Activated naive CD8-positive, alpha-beta T cell treated with anti-CD3 and anti-CD28 coated beads for 36 hours (primary cell): ENCODE measurements at regions not wholly inside any gene's neighbourhood (a gene's known extent, or its start where the extent isn't known, plus 50 kb on each side); places are given as distances from the start of the nearest gene placed in this dataset.

Experiments used
- DNase-seq: peaks from one replicate; pipeline ENCODE4 v3.0.0; 2021
- H3K27ac Mint-ChIP-seq: one replicate; pipeline ENCODE4 v1.8.0; 2022; ENCODE audit warnings: mild to moderate bottlenecking, moderate library complexity, mixed read lengths
- H3K27me3 Mint-ChIP-seq: one replicate; pipeline ENCODE4 v1.8.0; 2022; ENCODE audit warnings: mild to moderate bottlenecking, mixed read lengths
- H3K36me3 Mint-ChIP-seq: one replicate; pipeline ENCODE4 v1.8.0; 2021; ENCODE audit warnings: mild to moderate bottlenecking, mixed read lengths
- H3K4me1 Mint-ChIP-seq: one replicate; pipeline ENCODE4 v1.8.0; 2021; ENCODE audit warnings: mixed read lengths
- H3K4me3 Mint-ChIP-seq: one replicate; pipeline ENCODE4 v1.8.0; 2022; ENCODE audit warnings: mild to moderate bottlenecking, moderate library complexity, mixed read lengths
- H3K9me3 Mint-ChIP-seq: one replicate; pipeline ENCODE4 v1.8.0; 2022; ENCODE audit warnings: mixed read lengths

DNA sequence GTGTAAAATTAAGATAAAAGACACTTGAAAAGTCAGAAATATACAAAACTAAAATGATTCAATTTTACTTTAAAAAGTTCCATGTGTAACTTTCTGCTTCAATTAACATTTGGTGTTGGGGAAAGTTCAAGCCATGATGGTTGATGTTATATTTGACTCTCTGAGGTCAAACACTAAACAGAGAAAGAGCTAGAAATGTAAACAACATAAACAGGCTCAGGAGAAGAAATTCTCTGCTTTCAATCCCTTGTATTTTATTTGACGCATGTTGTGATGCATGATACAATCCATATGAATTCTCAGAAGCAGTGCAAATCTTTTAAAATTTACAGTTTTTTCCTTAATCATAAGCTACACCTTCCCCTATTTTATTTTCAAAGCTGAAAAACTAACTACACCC is 822.4 kb downstream of the PCDH18 start:
- Mint-ChIP-seq H3K27ac (no peak overlapping the region), H3K27me3 (no peaks in the 10 kb centered on the region), H3K36me3 (no peaks in the 10 kb centered on the region), H3K9me3 (no peaks in the 10 kb centered on the region), H3K4me1 (no peaks in the 10 kb centered on the region), H3K4me3 (no peak overlapping the region)
- DNase-seq = no peak

DNA sequence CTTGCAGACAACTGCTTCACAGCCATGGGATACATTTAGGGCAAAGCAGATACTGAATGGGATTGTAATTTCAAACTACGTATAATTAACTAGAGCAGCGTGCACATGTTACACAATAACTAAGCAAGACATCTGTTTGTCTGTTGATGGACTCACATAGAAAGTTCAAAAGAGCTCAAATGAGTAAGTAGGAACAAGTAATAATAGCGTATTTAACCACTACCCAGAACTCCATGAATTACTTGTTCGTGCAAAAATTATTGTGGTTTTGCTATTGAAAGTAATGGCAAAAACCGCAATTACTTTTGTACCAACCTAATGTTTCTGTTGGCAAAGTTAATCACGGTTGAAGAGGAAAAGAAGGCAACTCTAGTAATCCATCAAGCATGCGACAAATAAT is 825.4 kb downstream of the PCDH18 start:
- H3K27me3 Mint-ChIP-seq = no peaks in the 10 kb centered on the region
- H3K36me3 Mint-ChIP-seq = no peaks in the 10 kb centered on the region
- DNase-seq = no peak
- H3K4me1 Mint-ChIP-seq = no peaks in the 10 kb centered on the region
- no peaks in the 10 kb centered on the region for H3K9me3 Mint-ChIP-seq
- no peak overlapping the region for H3K4me3 Mint-ChIP-seq
- no peak overlapping the region for H3K27ac Mint-ChIP-seq

DNA sequence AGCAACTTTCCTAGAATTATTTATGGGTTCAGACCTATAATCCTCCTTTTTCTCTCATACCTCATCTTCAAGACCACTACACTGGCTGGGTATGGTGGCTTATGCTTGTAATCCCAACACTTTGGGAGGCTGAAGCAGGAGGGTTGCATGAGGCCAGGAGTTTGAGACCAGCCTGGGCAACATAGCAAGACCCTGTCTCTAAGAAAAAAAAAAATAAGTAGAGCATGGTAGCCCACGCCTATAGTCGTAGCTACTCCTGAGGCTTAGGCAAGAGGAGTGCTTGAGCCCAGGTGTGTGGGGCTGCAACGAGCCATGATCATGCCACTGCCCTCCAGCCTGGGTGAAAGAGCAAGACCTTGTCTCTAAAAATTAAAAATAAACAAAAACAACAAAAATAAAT is 832.4 kb downstream of the PCDH18 start:
- Mint-ChIP-seq H3K4me1 (no peaks in the 10 kb centered on the region), H3K9me3 (peaks cover 2% of the 10 kb centered on the region), H3K27ac (no peak overlapping the region), H3K4me3 (no peak overlapping the region), H3K27me3 (no peaks in the 10 kb centered on the region), H3K36me3 (no peaks in the 10 kb centered on the region)
- DNase-seq = no peak

DNA sequence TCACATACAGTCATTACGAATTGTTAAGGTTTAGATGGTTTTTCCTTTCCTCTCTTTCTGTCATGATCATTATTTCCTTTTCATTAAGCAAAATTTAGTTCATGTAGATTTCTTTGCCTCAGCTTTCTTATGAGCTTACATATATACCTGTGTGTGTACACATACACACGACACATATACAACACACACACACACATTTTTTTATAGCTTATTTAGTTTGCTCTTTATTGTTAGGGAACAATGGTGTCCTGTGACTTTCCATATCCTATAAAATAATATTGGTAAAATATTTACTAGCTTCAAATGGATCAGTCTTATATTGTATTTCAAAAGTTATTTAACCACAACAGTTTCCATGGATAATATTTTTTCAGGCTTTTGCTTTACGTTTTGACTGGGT is 840.7 kb downstream of the PCDH18 start:
- Mint-ChIP-seq H3K4me3 (no peak overlapping the region), H3K36me3 (no peaks in the 10 kb centered on the region), H3K9me3 (peaks cover under 1% of the 10 kb centered on the region), H3K27me3 (no peaks in the 10 kb centered on the region), H3K4me1 (no peaks in the 10 kb centered on the region), H3K27ac (no peak overlapping the region)
- no peak for DNase-seq

DNA sequence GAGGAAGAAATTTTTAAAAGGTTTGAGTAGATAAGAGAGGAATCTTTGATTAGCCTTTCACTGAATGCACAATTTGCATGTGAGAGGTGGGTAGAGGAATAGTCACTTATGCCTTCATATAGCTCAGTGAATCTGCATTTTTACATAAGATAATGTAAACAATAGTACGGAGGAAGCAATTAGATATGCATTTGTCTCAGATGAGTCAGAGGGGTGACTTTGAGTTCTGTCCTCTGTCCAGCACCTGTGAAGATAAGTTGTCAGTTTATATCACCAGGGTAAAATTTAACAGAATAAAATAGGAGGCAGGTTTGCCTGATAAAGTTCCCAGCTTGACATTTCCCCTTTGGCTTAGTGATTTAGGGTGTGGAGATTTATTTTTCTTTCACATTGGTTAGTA is 841.9 kb downstream of the PCDH18 start:
- no peaks in the 10 kb centered on the region for H3K9me3 Mint-ChIP-seq
- no peak overlapping the region for H3K27ac Mint-ChIP-seq
- H3K36me3 Mint-ChIP-seq = no peaks in the 10 kb centered on the region
- no peaks in the 10 kb centered on the region for H3K4me1 Mint-ChIP-seq
- no peak for DNase-seq
- H3K4me3 Mint-ChIP-seq = no peak overlapping the region
- no peaks in the 10 kb centered on the region for H3K27me3 Mint-ChIP-seq

DNA sequence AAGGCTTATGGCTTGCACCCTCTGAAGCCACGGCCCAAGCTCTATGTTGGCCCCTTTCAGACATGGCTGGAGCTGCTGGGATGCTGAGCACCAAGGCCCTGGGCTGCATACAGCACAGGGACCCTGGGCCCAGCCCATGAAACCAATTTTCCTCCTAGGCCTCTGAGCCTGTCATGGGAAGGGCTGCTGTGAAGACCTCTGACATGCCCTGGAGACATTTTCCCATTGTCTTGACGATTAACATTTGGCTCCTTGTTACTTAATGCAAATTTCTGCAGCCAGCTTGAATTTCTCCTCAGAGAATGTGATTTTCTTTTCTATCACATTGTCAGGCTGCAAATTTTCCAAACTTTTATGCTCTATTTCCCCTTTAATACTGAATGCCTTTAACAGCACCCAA is 844.7 kb downstream of the PCDH18 start:
- Mint-ChIP-seq H3K4me3 (no peak overlapping the region), H3K36me3 (no peaks in the 10 kb centered on the region), H3K4me1 (no peaks in the 10 kb centered on the region), H3K9me3 (no peaks in the 10 kb centered on the region), H3K27me3 (no peaks in the 10 kb centered on the region), H3K27ac (no peak overlapping the region)
- no peak for DNase-seq

DNA sequence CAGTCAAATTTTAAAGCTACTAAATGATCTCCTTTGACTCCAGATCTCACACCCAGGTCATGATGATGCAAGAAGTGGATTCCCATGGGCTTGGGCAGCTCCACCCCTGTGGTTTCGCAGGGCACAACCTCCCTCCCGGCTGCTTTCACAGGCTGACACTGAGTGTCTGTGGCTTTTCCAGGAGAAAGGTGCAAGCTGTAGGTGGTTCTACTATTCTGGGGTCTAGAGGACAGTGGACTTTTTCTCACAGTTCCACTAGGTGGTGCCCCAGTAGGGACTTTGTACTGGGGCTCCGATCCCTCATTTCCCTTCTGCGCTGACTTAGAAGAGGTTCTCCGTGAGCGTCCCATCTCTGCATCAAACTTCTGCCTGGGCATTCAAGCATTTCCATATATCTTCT is 845.2 kb downstream of the PCDH18 start:
- H3K27me3 Mint-ChIP-seq = no peaks in the 10 kb centered on the region
- H3K4me3 Mint-ChIP-seq = no peak overlapping the region
- H3K27ac Mint-ChIP-seq = no peak overlapping the region
- DNase-seq = no peak
- no peaks in the 10 kb centered on the region for H3K9me3 Mint-ChIP-seq
- no peaks in the 10 kb centered on the region for H3K36me3 Mint-ChIP-seq
- no peaks in the 10 kb centered on the region for H3K4me1 Mint-ChIP-seq

DNA sequence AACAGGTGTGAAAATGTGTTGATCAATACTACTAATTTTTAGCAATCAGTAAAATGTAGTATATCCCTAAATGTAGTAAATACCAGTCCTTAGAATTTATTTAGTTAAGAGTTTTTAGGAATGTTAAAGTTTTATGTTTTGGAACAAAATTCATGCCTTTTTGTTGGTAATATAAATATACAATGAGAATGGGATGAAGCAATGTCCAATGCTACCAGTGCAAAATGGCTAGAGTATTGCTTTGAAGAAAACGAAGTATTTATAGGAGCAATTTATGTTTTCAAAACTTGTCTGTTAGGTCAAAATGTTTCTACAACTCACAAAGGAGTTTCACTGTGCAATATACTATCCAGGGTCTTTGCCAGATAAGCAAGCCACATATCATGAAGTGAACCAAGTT is 851.5 kb downstream of the PCDH18 start:
- H3K9me3 Mint-ChIP-seq = no peaks in the 10 kb centered on the region

DNA sequence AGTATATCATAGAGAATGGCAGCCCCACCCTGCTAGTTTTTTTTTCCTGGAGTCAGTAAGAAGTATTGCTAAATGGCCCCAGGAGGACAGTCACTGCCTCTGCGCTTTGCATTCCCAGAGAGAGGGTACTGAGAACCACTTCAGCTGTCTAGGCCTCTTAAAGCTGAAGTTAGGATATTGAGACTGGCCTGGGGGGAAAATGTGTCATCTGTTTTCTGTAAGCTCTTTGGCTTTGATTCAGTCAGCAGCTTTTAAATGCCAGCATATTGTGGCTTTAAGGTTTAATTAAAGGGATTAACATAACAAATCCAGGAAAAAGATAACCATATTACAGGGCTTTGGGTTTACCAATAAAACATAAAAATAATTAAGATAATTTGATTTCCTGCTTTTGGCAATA is 852.0 kb downstream of the PCDH18 start:
- Mint-ChIP-seq H3K9me3 (no peaks in the 10 kb centered on the region), H3K27ac (no peak overlapping the region), H3K36me3 (no peaks in the 10 kb centered on the region), H3K4me1 (no peaks in the 10 kb centered on the region), H3K4me3 (no peak overlapping the region), H3K27me3 (no peaks in the 10 kb centered on the region)
- DNase-seq = no peak

More for the DNA sequence above, 851.5 kb downstream of the PCDH18 start:
- H3K27me3 Mint-ChIP-seq = no peaks in the 10 kb centered on the region
- H3K36me3 Mint-ChIP-seq = no peaks in the 10 kb centered on the region
- no peak for DNase-seq
- no peak overlapping the region for H3K4me3 Mint-ChIP-seq
- H3K4me1 Mint-ChIP-seq = no peaks in the 10 kb centered on the region
- no peak overlapping the region for H3K27ac Mint-ChIP-seq

DNA sequence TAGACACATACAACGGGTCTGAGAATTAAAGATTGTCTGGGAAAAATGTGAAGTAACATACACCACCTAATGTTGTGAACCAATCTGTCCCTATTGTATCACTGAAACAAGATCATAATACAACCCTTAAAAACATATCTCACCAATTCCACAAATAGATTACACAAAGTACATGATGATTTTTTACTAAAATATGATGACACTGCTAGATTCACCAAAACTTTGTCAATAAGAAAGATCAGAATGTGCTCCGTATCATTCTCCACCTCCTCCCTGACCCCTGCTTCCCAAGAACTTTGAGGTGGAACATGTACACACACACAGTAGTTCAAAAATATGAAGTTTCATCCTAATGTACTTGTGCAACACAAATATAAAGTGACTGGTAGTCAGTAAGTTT is 862.0 kb downstream of the PCDH18 start:
- Mint-ChIP-seq H3K4me1 (no peaks in the 10 kb centered on the region), H3K4me3 (no peak overlapping the region), H3K27ac (no peak overlapping the region), H3K27me3 (no peaks in the 10 kb centered on the region), H3K36me3 (no peaks in the 10 kb centered on the region), H3K9me3 (no peaks in the 10 kb centered on the region)
- no peak for DNase-seq

DNA sequence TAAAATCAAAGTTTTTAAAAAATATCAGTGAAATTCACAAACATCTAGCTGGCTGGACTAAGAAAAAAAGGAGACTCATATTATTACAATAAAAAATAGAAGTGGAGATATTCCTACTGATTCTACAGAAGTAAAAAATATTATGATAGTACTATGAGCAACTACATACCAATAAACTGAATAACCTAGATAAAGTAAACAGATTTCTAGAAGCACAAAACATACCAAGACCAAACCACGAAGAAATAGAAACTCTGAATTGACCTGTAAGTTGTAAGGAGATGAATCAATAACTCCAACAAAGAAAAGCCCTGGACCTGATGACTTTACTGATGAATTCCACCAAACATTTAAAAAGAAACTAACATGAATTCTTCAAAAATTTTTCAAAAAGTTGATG is 867.3 kb downstream of the PCDH18 start:
- H3K27ac Mint-ChIP-seq = no peak overlapping the region

DNA sequence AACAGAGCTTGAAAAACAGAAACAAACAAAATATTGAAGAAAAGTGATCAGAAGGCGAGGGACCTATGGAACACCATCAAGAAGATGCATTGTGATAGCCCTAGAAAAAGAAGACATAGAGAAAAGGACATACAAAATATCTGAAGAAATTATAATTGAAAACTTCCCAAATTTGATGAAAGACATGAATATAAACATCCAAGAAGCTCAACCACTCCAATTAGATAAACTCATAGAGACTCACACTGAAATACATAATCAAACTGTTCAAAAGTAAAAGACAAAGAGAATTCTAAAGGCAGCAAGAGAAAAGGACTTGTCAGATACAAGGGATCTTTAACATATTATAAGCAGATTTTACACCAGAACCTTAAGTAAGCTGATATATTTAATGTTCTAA is 869.8 kb downstream of the PCDH18 start:
- Mint-ChIP-seq H3K27me3 (no peaks in the 10 kb centered on the region), H3K27ac (no peak overlapping the region), H3K9me3 (no peaks in the 10 kb centered on the region), H3K4me1 (no peaks in the 10 kb centered on the region), H3K4me3 (no peak overlapping the region), H3K36me3 (no peaks in the 10 kb centered on the region)
- DNase-seq = no peak

More for the DNA sequence above, 867.3 kb downstream of the PCDH18 start:
- Mint-ChIP-seq H3K27me3 (no peaks in the 10 kb centered on the region), H3K36me3 (no peaks in the 10 kb centered on the region), H3K4me3 (no peak overlapping the region), H3K4me1 (no peaks in the 10 kb centered on the region), H3K9me3 (no peaks in the 10 kb centered on the region)
- no peak for DNase-seq

DNA sequence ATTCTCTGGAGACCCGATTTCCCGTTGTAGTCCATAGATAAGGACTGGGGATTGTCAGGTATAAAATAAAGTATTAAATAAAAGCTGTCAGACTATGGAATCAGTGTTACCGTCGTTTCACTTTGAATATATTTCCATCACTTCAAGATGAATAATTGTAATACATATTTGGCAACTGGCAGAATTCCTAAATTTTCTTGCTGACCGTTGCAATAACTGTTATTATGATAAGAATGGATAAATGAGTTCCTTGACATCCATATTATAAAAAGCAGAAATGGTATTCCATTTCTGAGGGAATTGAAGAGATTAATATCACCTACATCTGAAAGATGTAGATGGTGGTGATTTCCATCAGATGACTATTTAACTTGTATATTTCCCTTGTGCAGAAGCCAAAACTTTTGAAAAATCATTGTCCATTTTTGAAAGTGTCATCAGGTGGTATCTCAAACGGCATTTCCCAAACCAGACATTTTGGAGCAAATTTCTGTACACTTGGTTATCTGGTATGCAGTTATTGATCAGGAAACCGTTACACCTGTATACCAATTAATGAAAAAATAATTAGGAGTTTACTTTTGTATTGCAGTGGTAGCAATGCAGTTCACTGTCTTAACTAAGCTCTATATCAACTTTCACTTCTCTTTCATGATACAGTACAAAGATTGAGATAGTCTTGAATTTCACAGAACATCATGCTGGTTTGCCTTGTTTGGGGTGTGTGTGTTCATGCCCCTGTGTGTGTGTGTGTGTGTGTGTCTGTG is 878.5 kb downstream of the PCDH18 start:
- Mint-ChIP-seq H3K36me3 (no peaks in the 10 kb centered on the region), H3K4me3 (no peak overlapping the region), H3K9me3 (peaks cover 1% of the 10 kb centered on the region), H3K27me3 (no peaks in the 10 kb centered on the region), H3K27ac (no peak overlapping the region), H3K4me1 (no peaks in the 10 kb centered on the region)
- DNase-seq = no peak

DNA sequence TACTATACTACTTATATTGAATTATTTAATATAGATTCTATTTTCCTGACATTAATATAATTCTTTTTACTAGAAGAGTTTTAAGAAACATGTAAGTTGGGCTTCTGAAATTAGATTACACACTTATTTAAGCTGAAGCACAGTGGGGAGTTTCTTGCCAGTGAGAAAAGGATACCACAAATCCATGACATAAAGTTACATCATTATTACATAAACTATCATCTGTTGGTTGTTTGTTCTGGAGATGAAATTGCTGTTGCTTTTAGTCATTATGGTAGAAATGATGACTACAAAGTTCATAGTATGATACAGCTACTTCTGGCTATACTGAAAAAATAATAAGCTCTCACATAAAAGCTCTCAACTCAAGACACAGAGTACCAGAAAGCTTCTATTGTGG is 880.4 kb downstream of the PCDH18 start:
- peaks cover 1% of the 10 kb centered on the region for H3K9me3 Mint-ChIP-seq
- no peaks in the 10 kb centered on the region for H3K36me3 Mint-ChIP-seq
- no peaks in the 10 kb centered on the region for H3K27me3 Mint-ChIP-seq
- no peak for DNase-seq
- H3K27ac Mint-ChIP-seq = no peak overlapping the region
- no peak overlapping the region for H3K4me3 Mint-ChIP-seq
- no peaks in the 10 kb centered on the region for H3K4me1 Mint-ChIP-seq

DNA sequence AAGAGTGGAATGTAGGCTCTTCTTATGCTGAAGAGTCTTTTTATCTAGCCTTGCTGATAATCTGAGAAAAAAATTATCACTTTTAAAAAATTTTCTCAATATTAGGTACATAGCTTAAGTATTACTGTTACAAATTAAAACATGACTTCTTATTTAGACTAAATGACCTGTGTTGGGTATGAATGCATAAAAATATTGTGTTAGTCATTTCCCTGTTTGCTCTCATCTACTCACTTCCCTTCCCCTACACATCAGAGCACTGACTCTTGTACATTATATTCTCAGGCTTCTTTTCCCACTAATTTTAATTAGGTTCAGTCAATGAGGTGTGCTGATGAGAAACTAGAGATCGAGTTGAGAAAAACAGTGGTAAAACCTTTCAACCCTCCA is 881.0 kb downstream of the PCDH18 start:
- Mint-ChIP-seq H3K4me1 (no peaks in the 10 kb centered on the region), H3K4me3 (no peak overlapping the region), H3K36me3 (no peaks in the 10 kb centered on the region), H3K9me3 (peaks cover 1% of the 10 kb centered on the region), H3K27ac (no peak overlapping the region), H3K27me3 (no peaks in the 10 kb centered on the region)
- DNase-seq = no peak

DNA sequence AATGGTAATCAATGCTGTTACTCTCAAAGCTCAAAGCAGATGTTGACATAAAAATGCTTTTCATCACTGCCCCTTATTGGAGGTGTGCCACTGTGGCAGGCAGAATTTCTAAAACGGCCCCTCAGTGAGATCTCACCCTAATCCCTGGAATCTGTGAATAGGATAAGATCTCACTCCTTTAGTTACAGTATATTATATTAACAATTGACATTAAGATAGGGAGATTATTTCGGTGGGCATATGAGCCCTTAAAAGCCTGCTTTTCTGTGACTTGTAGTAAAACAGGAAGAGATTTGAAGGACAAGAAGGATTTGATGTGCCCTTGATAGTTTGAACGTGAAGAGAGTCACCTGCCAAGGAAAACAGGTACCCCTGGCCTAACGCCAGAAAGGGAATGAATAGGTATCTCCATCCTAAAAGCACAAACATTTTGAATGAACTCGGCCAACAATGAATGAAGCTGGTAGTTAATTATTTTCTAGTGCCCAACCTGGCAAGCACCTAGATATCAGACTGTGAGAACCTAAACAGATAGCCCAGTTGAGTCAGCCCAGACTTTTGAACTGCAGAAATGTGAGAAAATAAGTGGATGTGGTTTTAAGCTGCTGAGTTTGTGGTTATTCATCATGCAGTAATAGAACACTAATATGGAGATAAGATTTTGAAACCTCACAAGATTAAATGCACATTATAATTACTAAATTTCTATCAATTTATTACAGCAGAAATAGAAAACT is 881.6 kb downstream of the PCDH18 start:
- Mint-ChIP-seq H3K9me3 (peaks cover 1% of the 10 kb centered on the region), H3K4me1 (no peaks in the 10 kb centered on the region), H3K27me3 (no peaks in the 10 kb centered on the region), H3K36me3 (no peaks in the 10 kb centered on the region), H3K4me3 (no peak overlapping the region), H3K27ac (no peak overlapping the region)
- DNase-seq = no peak
